NOMO-1 treated with DMSO at 0.1 percent for 48 hours (cell line): ENCODE measurements at regions not wholly inside any gene's neighbourhood (a gene's known extent, or its start where the extent isn't known, plus 50 kb on each side); places are given as distances from the start of the nearest gene placed in this dataset.

Experiments
- DNase-seq: peaks from one replicate; lab custom pipeline; 2025; ENCODE audit not compliant: unreplicated experiment; lab: John Stamatoyannopoulos, UW

GRCh38 chr12:58358369-58358768 is 417.0 kb downstream of the ATP23 start:
- DNase-seq, result no peak

- no peak for DNase-seq
Observed at GRCh38 chr12:58359084-58359483, 417.7 kb downstream of the ATP23 start.

GRCh38 chr12:58361056-58361455 is 419.7 kb downstream of the ATP23 start:
- no peak for DNase-seq

DNA sequence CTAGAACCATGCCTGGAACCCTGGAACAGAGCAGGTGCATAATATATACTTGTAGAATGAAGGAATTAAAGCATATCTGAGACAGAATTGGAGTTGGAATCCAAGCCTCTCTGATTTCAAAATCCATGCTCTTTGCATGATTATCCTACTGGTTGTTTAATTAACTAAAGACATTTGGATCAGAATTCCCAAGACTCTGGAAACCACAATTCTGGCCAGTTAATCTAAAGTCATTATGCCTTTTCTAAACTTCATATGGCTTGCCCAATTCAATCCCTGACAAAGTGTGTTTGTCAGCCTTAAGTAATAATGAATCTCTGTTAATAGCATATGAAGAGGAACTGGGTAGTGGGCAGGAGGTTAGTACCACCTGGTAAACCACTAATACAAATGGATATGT is 422.6 kb downstream of the ATP23 start:
- DNase-seq, result no peak

- no peak for DNase-seq
Observed at GRCh38 chr12:58364389-58365086, 423.2 kb downstream of the ATP23 start.

- no peak for DNase-seq
Observed at GRCh38 chr12:58365087-58365390, 423.7 kb downstream of the ATP23 start.

GRCh38 chr12:58367041-58367440 is 425.7 kb downstream of the ATP23 start:
- DNase-seq, result no peak

DNA sequence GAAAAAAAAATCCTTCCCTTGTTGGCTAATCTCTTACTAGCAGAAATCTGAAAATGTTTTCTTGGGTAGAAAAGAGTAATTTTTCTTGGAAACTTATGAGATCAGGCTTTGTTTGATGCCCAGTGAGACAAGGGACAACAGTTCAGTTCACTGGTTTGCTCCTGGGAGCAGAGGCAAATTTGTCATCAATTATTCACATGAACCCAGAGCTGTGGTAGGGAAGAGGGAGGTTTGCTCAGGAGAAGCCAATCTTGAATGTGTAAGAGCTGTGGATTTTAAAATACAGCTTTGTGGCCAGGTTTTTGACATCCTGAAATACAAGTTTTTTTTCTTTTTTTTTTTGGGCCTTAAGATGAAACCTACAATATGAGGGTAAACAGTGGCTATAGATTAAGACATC is 426.6 kb downstream of the ATP23 start:
- no peak for DNase-seq

GRCh38 chr12:58369576-58369975 is 428.2 kb downstream of the ATP23 start:
- no peak for DNase-seq

DNA sequence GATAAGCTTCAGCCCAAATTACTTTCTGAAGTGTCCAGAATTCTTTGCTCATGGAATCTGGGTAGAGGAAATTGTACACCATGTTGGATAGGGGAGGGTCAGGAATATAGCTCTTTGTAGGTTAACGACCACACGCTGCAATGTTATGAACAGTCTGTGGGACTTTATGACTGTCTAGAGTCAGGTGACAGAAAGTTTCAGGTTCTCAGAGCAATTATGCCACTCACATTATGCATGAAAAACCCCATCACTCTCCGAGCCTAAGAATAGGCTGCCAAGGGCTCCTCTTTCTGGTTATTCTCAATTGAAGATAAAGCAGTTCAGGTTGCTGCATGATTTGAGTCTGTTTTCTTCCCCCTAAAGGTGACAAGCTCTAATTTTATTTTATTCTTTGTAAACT is 430.9 kb downstream of the ATP23 start:
- no peak for DNase-seq

DNA sequence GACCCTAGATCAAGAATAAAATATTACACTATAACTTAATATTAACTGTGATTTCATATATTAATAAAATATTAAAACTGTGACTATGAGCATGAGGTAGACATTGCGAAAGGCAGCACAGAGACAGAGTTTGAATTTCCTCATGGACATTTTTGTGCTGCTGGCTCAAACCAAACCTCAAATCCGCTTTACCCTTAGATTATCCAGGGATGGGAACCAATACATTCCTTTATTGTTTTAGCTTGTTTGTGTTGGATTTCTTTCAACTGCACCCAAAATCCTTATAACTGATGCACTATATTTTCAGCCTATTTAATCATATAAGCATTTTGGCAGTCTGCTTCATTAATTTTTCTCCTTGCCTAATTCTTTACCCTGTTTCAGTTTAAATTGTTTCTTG is 436.7 kb downstream of the ATP23 start:
- no peak for DNase-seq

GRCh38 chr12:58381546-58381945 is 440.2 kb downstream of the ATP23 start:
- no peak for DNase-seq

DNA sequence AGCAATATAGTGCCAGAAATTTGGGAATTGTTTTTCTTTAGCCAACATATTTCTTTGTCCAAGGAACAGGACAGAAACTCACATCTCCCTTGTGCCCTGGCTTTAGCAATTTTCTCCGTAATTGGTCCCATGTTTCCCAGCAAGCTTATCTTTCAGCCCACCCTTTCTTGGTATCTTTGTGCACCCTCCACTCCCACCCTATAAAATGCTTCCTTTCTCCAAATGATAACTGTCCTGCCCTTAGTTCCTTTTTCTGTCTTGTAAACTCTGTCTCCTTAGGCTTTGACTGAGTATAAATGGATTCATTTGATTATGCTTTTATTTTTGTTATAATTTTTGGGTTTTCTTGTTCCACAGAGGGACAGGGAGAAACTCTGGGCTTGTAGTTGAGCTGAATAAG is 442.8 kb downstream of the ATP23 start:
- DNase-seq, result no peak

DNA sequence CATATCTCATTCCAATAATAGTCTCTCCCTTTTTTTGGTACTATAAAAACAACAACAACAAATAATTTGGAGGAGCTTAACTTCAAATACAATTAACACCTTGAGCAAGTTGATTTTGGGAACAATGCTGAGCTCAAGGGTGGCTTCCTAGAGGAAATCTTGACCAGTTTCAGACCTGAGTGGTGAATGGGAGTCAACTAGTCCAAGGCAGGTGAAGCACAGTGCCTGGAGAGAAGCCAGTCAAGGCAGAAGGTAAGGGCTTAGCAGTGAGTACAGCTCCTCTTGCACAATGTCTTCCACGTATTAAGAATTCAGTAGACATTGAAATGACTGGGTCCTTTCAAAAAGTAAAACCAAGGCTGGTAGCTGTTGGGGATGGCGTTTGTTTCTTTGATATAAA is 444.8 kb downstream of the ATP23 start:
- no peak for DNase-seq

GRCh38 chr12:58387199-58387598 is 445.8 kb downstream of the ATP23 start:
- no peak for DNase-seq

- no peak for DNase-seq
Observed at GRCh38 chr12:58388261-58388660, 446.9 kb downstream of the ATP23 start.

- DNase-seq, result no peak
Observed at GRCh38 chr12:58393152-58393551, 451.8 kb downstream of the ATP23 start.

- no peak for DNase-seq
Observed at GRCh38 chr12:58395056-58395455, 453.7 kb downstream of the ATP23 start.

GRCh38 chr12:58395470-58395869 is 454.1 kb downstream of the ATP23 start:
- no peak for DNase-seq

DNA sequence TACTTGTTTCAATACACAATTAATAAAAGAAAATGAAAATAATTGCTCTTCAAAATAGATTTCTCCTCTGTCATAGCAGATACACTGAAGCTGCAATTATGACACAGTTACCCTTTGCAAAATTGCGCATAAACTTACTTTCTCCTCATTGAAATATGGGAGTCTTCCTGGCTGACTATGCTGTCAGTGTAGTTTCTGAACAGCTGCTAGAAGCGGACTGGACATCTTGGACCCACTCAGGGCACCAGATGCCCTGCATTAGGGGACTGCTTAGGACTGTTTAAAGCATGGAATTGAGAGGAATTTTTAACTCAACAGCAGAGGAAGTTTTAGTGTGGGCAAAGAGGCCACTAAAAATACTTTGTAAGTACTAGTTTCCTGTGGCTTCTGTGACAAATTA is 454.9 kb downstream of the ATP23 start:
- no peak for DNase-seq

GRCh38 chr12:58405363-58405762 is 464.0 kb downstream of the ATP23 start:
- DNase-seq, result no peak

DNA sequence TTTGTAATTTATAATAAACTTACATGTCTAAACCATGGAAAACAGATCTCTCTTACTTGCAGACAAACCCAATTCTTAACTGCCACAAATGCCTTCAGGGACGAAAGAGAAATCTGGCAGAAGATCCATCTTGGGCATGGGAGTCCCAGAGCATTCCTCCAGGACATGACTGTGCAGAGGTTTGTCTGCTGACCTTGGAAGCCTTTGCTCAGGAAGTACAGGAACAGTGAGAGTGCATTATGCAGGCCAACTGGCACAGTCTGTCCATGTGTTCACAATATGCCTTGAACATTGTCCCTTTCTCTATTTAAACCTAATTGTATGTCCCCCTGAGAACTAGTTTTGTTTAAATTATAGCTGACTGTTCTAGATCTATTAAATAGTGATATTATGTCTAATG is 467.1 kb downstream of the ATP23 start:
- no peak for DNase-seq

GRCh38 chr12:58412461-58413060 is 471.2 kb downstream of the ATP23 start:
- DNase-seq, result no peak
